HCT116 (cell line): ENCODE measurements at regions not wholly inside any gene's neighbourhood (a gene's known extent, or its start where the extent isn't known, plus 50 kb on each side); places are given as distances from the start of the nearest gene placed in this dataset.

ENCODE experiments used
- ATAC-seq: fragments of 200-7000 bp; cut with Tn5 transposase; 2 replicates; pipeline ENCODE4 v1.9.1; 2020; ENCODE audit warnings: mild to moderate bottlenecking, moderate library complexity
- BruUV-seq: library from RNA; stranded (reverse); fragments of 400-500 nt; replicated peaks from 2 replicates; lab custom pipeline; 2021; lab: Mats Ljungman, UMichigan
- CTCF ChIA-PET: fragments of 300-600 bp; sonication (Branson Sonifier 250); formaldehyde crosslinking; loops from one replicate; lab custom pipeline; 2021; ENCODE audit warnings: antibody characterized with exemption; lab: Charles Lee
- POLR2A ChIA-PET: fragments of 300-600, 350-600 bp; sonication (Branson Sonifier 250); formaldehyde crosslinking; loops from one replicate; lab custom pipeline; 2021; ENCODE audit warnings: antibody characterized with exemption; lab: Charles Lee
- RAD21 ChIA-PET, 2 experiments: fragments of 300-600 bp; sonication (Branson Sonifier 250); formaldehyde crosslinking; loops; one replicate each; lab custom pipeline; 2023; ENCODE audit warnings: low total read pairs in 2 of 2; ENCODE audit not compliant: uncharacterized antibody in 2 of 2, unreplicated experiment in 2 of 2, low non-redundant PET in 1 of 2; lab: Charles Lee
- DNase-seq: peaks from one replicate; pipeline ENCODE4 v3.0.0-alpha.2; 2010; ENCODE audit warnings: low read depth, low spot score
- H2AFZ ChIP-seq: fragments of 200-600 bp; shearing (Covaris generic), sonication (generic); 2 replicates; pipeline ENCODE4 v1.6.1; 2017; ENCODE audit warnings: low read depth, mixed run types, mixed read lengths, antibody characterized with exemption, low read length; ENCODE audit not compliant: poor library complexity, severe bottlenecking
- H3K27ac ChIP-seq: 2 replicates; pipeline ENCODE4 v1.5.1; 2012; ENCODE audit warnings: low read depth, low read length
- H3K27me3 ChIP-seq: fragments of 200-600 bp; sonication (generic); 2 replicates; pipeline ENCODE4 v1.6.1; 2016; ENCODE audit warnings: mixed run types, low read length, mixed read lengths; ENCODE audit not compliant: insufficient read depth
- H3K36me3 ChIP-seq, 2 experiments: fragments of 200-500 bp in 1 of 2; fragments of 200-600 bp in 1 of 2; sonication (Bioruptor generic) in 1 of 2; sonication (generic) in 1 of 2; 2 replicates each; pipeline versions ENCODE4 v1.5.1 to v1.6.1; 2014 to 2016; ENCODE audit warnings: low read length in 2 of 2, inconsistent platforms in 1 of 2, mixed read lengths in 1 of 2, mixed run types in 1 of 2; ENCODE audit not compliant: insufficient read depth in 2 of 2, control insufficient read depth in 1 of 2
- H3K4me1 ChIP-seq, 2 experiments: fragments of 200-600 bp in 1 of 2; sonication (generic) in 1 of 2; 2 replicates each; pipeline versions ENCODE4 v1.5.1 to v1.6.1; 2012 to 2017; ENCODE audit warnings: low read length in 2 of 2, inconsistent platforms in 1 of 2, mild to moderate bottlenecking in 1 of 2, mixed read lengths in 1 of 2, mixed run types in 1 of 2, moderate library complexity in 1 of 2; ENCODE audit not compliant: insufficient read depth in 2 of 2, control insufficient read depth in 1 of 2
- H3K4me2 ChIP-seq: fragments of 200-600 bp; sonication (generic); 2 replicates; pipeline ENCODE4 v1.6.1; 2017; ENCODE audit warnings: mixed run types, low read length, mixed read lengths
- H3K4me3 ChIP-seq, 2 experiments: fragments of 200-600 bp in 1 of 2; sonication (generic) in 1 of 2; replicated peaks in 1 of 2; 2 replicates each; pipeline ENCODE4 v1.5.1; 2011 to 2016; ENCODE audit warnings: low read length in 2 of 2, control low read depth in 1 of 2, low read depth in 1 of 2, mild to moderate bottlenecking in 1 of 2, mixed read lengths in 1 of 2, mixed run types in 1 of 2
- H3K79me2 ChIP-seq: fragments of 200-600 bp; sonication (generic); 2 replicates; pipeline ENCODE4 v1.6.1; 2017; ENCODE audit warnings: mild to moderate bottlenecking, mixed run types, low read length, moderate library complexity, mixed read lengths; ENCODE audit not compliant: insufficient read depth
- H3K9ac ChIP-seq: fragments of 200-600 bp; sonication (generic); 2 replicates; pipeline ENCODE4 v1.6.1; 2016; ENCODE audit warnings: low read length, mixed read lengths
- H3K9me2 ChIP-seq: fragments of 200-600 bp; sonication (generic), shearing (Covaris generic); 2 replicates; pipeline ENCODE4 v1.6.1; 2017; ENCODE audit warnings: mixed run types, mild to moderate bottlenecking, moderate library complexity; ENCODE audit not compliant: insufficient read depth
- H3K9me3 ChIP-seq, 2 experiments: fragments of 200-500 bp in 1 of 2; fragments of 200-600 bp in 1 of 2; sonication (Bioruptor generic) in 1 of 2; sonication (generic) in 1 of 2; 2 replicates each; pipeline ENCODE4 v1.6.1; 2014 to 2017; ENCODE audit warnings: low read length in 2 of 2, mixed read lengths in 2 of 2, inconsistent platforms in 1 of 2, low read depth in 1 of 2, mild to moderate bottlenecking in 1 of 2, mixed run types in 1 of 2, moderate library complexity in 1 of 2; ENCODE audit not compliant: control insufficient read depth in 1 of 2, insufficient read depth in 1 of 2
- H4K20me1 ChIP-seq: fragments of 200-600 bp; sonication (generic), shearing (Covaris generic); 2 replicates; pipeline ENCODE4 v1.6.1; 2017; ENCODE audit warnings: mixed run types, mild to moderate bottlenecking, moderate library complexity; ENCODE audit not compliant: insufficient read depth
- CBX3 ChIP-seq: IDR thresholded peaks from 2 replicates; pipeline ENCODE4 v1.6.1; 2012; ENCODE audit warnings: low read depth
- CEBPB ChIP-seq: IDR thresholded peaks from 2 replicates; pipeline ENCODE4 v1.6.1; 2012; ENCODE audit warnings: low read depth
- EGR1 ChIP-seq: IDR thresholded peaks from 2 replicates; pipeline ENCODE4 v1.6.1; 2012; ENCODE audit warnings: low read depth
- EZH2phosphoT487 ChIP-seq: fragments of 200-600 bp; IDR thresholded peaks from 2 replicates; pipeline ENCODE4 v1.6.1; 2018; ENCODE audit warnings: antibody characterized with exemption, borderline replicate concordance
- JUND ChIP-seq: IDR thresholded peaks from 2 replicates; pipeline ENCODE4 v1.6.1; 2012
- REST ChIP-seq: IDR thresholded peaks from 2 replicates; pipeline ENCODE4 v1.6.1; 2012; ENCODE audit warnings: low read depth
- SIN3A ChIP-seq: IDR thresholded peaks from 2 replicates; pipeline ENCODE4 v1.6.1; 2012; ENCODE audit warnings: low read depth
- SRF ChIP-seq: IDR thresholded peaks from 2 replicates; pipeline ENCODE4 v1.6.1; 2012; ENCODE audit warnings: low read depth
- YY1 ChIP-seq: IDR thresholded peaks from 2 replicates; pipeline ENCODE4 v1.6.1; 2011; ENCODE audit warnings: low read length, low read depth, moderate library complexity, mild to moderate bottlenecking; ENCODE audit not compliant: insufficient replicate concordance; ENCODE audit errors: extremely low read depth
- intact Hi-C: fragments of 100-400 bp; cut with micrococcal nuclease; formaldehyde crosslinking; loops from 2 replicates; pipeline ENCODE4 v1.10.0; 2022
- TF ChIP-seq, protein P1 (sequence below): IDR thresholded peaks from 2 replicates; pipeline ENCODE4 v1.6.1; 2012

- Histone ChIP-seq H3K9me3 (no peaks in the 10 kb centered on the region), H2AFZ (no peak overlapping the region), H3K27me3 (no peaks in the 10 kb centered on the region), H3K9ac (no peak overlapping the region), H3K27ac (no peak overlapping the region), H3K4me3 (no peak overlapping the region), H4K20me1 (no peaks in the 10 kb centered on the region), H3K79me2 (no peaks in the 10 kb centered on the region), H3K9me2 (no peaks in the 10 kb centered on the region), H3K36me3 (no peaks in the 10 kb centered on the region), H3K4me2 (no peak overlapping the region)
- ChIA-PET RAD21 (no interaction called here), CTCF (no interaction called here), POLR2A (no interaction called here)
- ATAC-seq (no peak), DNase-seq (no peak)
- no TSS peak for BruUV-seq
- TF ChIP-seq, protein P1, sequence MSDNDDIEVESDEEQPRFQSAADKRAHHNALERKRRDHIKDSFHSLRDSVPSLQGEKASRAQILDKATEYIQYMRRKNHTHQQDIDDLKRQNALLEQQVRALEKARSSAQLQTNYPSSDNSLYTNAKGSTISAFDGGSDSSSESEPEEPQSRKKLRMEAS: no peak
- TF ChIP-seq CEBPB: no peak
- no peak for TF ChIP-seq CBX3
- no peak for TF ChIP-seq EGR1
- no peak for TF ChIP-seq EZH2phosphoT487
- no peak for TF ChIP-seq JUND
- no peak for TF ChIP-seq REST
- no peak for TF ChIP-seq SIN3A
- no peak for TF ChIP-seq SRF
- TF ChIP-seq YY1: no peak
- TF ChIP-seq, all 23 proteins: peak for 0
- intact Hi-C loops: no loop called here
- no peaks in the 10 kb centered on the region for H3K4me1 ChIP-seq
Observed at GRCh38 chr2:157075924-157076323, 181.6 kb upstream of the GALNT5 start.
